ENCODE measurements at regions not wholly inside any gene's neighbourhood (a gene's known extent, or its start where the extent isn't known, plus 50 kb on each side); places are given as distances from the start of the nearest gene placed in this dataset.

GRCh38 chr18:64919971-64920570 lies 771.2 kb upstream of the LINC00305 start:
- ChIA-PET POLR2A (no interaction called here), CTCF (no interaction called here)

- CTCF ChIA-PET: no interaction called here
- POLR2A ChIA-PET: no interaction called here
Measured at GRCh38 chr18:64918851-64919250, 770.0 kb upstream of the LINC00305 start.

GRCh38 chr18:64893349-64893748 lies 744.5 kb upstream of the LINC00305 start:
- CTCF ChIA-PET: no interaction called here
- POLR2A ChIA-PET: no interaction called here

GRCh38 chr18:64888956-64889355 lies 740.1 kb upstream of the LINC00305 start:
- CTCF ChIA-PET: no interaction called here
- POLR2A ChIA-PET: no interaction called here

GRCh38 chr18:64886995-64887394 lies 738.1 kb upstream of the LINC00305 start:
- POLR2A ChIA-PET: no interaction called here
- CTCF ChIA-PET: no interaction called here

- CTCF ChIA-PET: interaction anchor here (0.6 kb wide), 1 partner anchor 582 kb away, joined by 5 read pairs; no protein-coding TSS in a partner anchor
Measured at GRCh38 chr18:64882896-64883295, 734.0 kb upstream of the LINC00305 start.

GRCh38 chr18:64876833-64877232 lies 727.9 kb upstream of the LINC00305 start:
- POLR2A ChIA-PET: no interaction called here
- CTCF ChIA-PET: no interaction called here

More at GRCh38 chr18:64882896-64883295, 734.0 kb upstream of the LINC00305 start:
- POLR2A ChIA-PET: no interaction called here

GRCh38 chr18:64872710-64873458 lies 724.0 kb upstream of the LINC00305 start:
- POLR2A ChIA-PET: no interaction called here
- CTCF ChIA-PET: no interaction called here

- POLR2A ChIA-PET: no interaction called here
- CTCF ChIA-PET: no interaction called here
Measured at GRCh38 chr18:64854112-64854511, 705.2 kb upstream of the LINC00305 start.

- CTCF ChIA-PET: no interaction called here
- POLR2A ChIA-PET: no interaction called here
Measured at GRCh38 chr18:64852281-64852680, 703.4 kb upstream of the LINC00305 start.

GRCh38 chr18:64851726-64852125 lies 702.8 kb upstream of the LINC00305 start:
- CTCF ChIA-PET: no interaction called here
- POLR2A ChIA-PET: no interaction called here

GRCh38 chr18:64850791-64851190 lies 701.9 kb upstream of the LINC00305 start:
- POLR2A ChIA-PET: no interaction called here

GRCh38 chr18:64840911-64841701 lies 692.2 kb upstream of the LINC00305 start:
- CTCF ChIA-PET: no interaction called here
- POLR2A ChIA-PET: no interaction called here

More at GRCh38 chr18:64850791-64851190, 701.9 kb upstream of the LINC00305 start:
- CTCF ChIA-PET: no interaction called here

GRCh38 chr18:64810354-64810753 lies 661.5 kb upstream of the LINC00305 start:
- POLR2A ChIA-PET: no interaction called here
- CTCF ChIA-PET: no interaction called here

- POLR2A ChIA-PET: no interaction called here
Measured at GRCh38 chr18:64809801-64810200, 660.9 kb upstream of the LINC00305 start.

GRCh38 chr18:64807560-64807959 lies 658.7 kb upstream of the LINC00305 start:
- ChIA-PET CTCF (no interaction called here), POLR2A (no interaction called here)

More at GRCh38 chr18:64809801-64810200, 660.9 kb upstream of the LINC00305 start:
- CTCF ChIA-PET: no interaction called here

- ChIA-PET POLR2A (no interaction called here), CTCF (no interaction called here)
Measured at GRCh38 chr18:64806691-64807090, 657.8 kb upstream of the LINC00305 start.

GRCh38 chr18:64806232-64806631 lies 657.3 kb upstream of the LINC00305 start:
- CTCF ChIA-PET: no interaction called here
- POLR2A ChIA-PET: no interaction called here

- CTCF ChIA-PET: no interaction called here
- POLR2A ChIA-PET: no interaction called here
Measured at GRCh38 chr18:64803471-64803870, 654.6 kb upstream of the LINC00305 start.

- ChIA-PET CTCF (no interaction called here), POLR2A (no interaction called here)
Measured at GRCh38 chr18:64800151-64800550, 651.3 kb upstream of the LINC00305 start.

GRCh38 chr18:64799376-64799775 lies 650.5 kb upstream of the LINC00305 start:
- POLR2A ChIA-PET: no interaction called here
- CTCF ChIA-PET: no interaction called here

Data from activated CD8-positive, alpha-beta memory T cell treated with anti-CD3 and anti-CD28 coated beads for 36 hours (primary cell).